ENCODE measurements at regions not wholly inside any gene's neighbourhood (a gene's known extent, or its start where the extent isn't known, plus 50 kb on each side); places are given as distances from the start of the nearest gene placed in this dataset.
A peak's percentile ranks its signal among the peaks of the same experiment; 100 is the strongest.
"Not testable (repeated sequence)": the region's sequence is repeated elsewhere in the genome, so short reads cannot be mapped to it uniquely, and the experiment has no call there.

DNA sequence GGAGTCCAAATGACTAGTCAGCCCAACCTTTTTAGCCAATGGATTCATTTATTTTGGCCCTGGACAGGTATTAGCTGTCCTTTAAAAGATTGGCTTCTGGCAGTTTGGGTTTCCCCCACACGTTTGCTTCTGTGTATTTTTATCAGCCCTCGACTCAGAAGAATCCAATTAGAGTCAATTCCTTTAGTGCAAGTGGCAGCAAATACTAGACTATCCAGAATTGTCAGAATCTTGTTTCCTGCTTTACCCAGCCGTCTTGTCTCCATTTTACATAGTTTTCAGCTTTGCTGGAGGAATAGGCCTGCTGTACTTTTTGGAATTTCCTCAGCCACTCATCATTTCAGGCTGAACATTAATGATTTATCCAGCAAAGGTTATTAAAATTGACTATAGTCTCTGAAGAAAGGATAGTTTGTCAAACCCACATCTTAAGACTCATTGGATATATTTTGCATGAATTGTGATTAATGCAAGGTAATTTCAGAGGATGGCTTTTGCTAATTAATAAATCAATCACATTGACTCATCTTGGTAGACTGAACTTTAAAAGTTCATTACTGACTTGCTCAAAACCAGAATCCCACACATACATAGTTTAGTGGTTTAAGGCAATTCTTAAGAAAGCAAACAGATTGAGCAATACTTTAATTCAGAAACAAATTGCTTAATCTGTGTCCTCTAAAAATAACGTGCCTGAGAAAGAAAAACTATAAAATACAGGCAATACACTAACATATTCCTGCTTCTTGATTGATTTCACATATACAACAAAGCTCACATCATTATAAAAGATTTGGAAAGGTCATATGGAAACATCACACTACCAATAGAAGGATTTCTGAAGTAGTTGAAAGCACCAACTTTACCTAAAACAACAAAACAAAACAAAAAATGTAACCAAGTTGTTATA lies 62.9 kb upstream of the ZNF217 start:
- Histone ChIP-seq H3K4me1 (ENCODE audit: control insufficient read depth in 2 of 3, insufficient read depth in 2 of 3, low read depth in 1 of 3, low read length in 3 of 3) (peaks cover 2 to 9% (median 8%) of the 10 kb centered on the region in 3 donors), H3K27me3 (ENCODE audit: control insufficient read depth, insufficient read depth, low read length) (no peaks in the 10 kb centered on the region), H3K4me3 (ENCODE audit: low read length in 3 of 3) (no peak overlapping the region), H3K9me3 (ENCODE audit: control insufficient read depth in 2 of 3, insufficient read depth in 1 of 3, low read length in 3 of 3) (no peaks in the 10 kb centered on the region), H3K36me3 (ENCODE audit: control insufficient read depth in 2 of 3, insufficient read depth in 3 of 3, low read length in 3 of 3) (no peaks in the 10 kb centered on the region), H3K9ac (ENCODE audit: low read length in 3 of 3) (no peak overlapping the region), H3K27ac (ENCODE audit: low read depth in 2 of 2, low read length in 2 of 2) (peak overlapping the region in 1 of 2 donors; percentile 28)
- intact Hi-C loops (cut with DNase I): no loop called here
- FAIRE-seq (no peak), DNase-seq (no peak)
- TF ChIP-seq, protein P1, sequence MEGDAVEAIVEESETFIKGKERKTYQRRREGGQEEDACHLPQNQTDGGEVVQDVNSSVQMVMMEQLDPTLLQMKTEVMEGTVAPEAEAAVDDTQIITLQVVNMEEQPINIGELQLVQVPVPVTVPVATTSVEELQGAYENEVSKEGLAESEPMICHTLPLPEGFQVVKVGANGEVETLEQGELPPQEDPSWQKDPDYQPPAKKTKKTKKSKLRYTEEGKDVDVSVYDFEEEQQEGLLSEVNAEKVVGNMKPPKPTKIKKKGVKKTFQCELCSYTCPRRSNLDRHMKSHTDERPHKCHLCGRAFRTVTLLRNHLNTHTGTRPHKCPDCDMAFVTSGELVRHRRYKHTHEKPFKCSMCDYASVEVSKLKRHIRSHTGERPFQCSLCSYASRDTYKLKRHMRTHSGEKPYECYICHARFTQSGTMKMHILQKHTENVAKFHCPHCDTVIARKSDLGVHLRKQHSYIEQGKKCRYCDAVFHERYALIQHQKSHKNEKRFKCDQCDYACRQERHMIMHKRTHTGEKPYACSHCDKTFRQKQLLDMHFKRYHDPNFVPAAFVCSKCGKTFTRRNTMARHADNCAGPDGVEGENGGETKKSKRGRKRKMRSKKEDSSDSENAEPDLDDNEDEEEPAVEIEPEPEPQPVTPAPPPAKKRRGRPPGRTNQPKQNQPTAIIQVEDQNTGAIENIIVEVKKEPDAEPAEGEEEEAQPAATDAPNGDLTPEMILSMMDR (IDR thresholded peaks at IDR 0.05; ENCODE audit: borderline replicate concordance, extremely low read depth, insufficient read depth): no peak

DNA sequence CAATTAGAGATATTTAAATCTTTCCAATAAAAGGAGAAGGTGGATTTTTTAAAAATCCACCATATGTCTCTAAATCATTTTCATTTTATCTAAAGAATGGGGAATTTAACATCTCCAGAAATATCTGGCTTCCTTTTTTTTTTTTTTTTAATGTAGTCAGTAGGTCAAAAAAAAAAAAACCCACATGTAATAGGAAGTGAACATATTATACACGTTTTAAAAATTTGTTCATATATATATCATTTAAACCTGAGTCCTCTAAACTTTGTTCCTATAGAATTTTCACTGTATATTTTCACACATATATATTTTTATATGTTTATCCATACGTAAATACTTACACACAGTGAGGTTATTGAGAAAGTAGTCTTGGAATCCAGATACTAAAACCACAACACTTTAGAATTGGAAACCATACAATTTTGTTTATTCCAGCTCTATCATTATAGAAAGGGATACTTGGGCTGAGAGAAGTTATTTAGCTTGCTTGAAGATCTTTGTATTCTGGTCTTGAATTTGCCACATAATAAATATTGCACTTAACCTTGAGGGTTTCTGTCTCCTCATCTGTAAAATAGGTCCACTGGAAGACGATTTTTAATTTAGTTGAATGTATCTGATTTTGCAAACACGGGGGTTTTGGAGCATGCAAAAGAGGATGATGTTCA lies 62.1 kb upstream of the ZNF217 start:
- no peaks in the 10 kb centered on the region for H3K9me3 ChIP-seq (ENCODE audit: control insufficient read depth in 2 of 3, insufficient read depth in 1 of 3, low read length in 3 of 3)
- peaks cover 0 to 9% (median 8%) of the 10 kb centered on the region in 3 donors for H3K4me1 ChIP-seq (ENCODE audit: control insufficient read depth in 2 of 3, insufficient read depth in 2 of 3, low read depth in 1 of 3, low read length in 3 of 3)
- no peaks in the 10 kb centered on the region for H3K27me3 ChIP-seq (ENCODE audit: control insufficient read depth, insufficient read depth, low read length)
- intact Hi-C loops (cut with DNase I): no loop called here
- FAIRE-seq (no peak), DNase-seq (no peak)
- H3K9ac ChIP-seq (ENCODE audit: low read length in 3 of 3): no peak overlapping the region
- H3K36me3 ChIP-seq (ENCODE audit: control insufficient read depth in 2 of 3, insufficient read depth in 3 of 3, low read length in 3 of 3): no peaks in the 10 kb centered on the region
- peak overlapping the region in 1 of 2 donors; percentile 76 for H3K27ac ChIP-seq (ENCODE audit: low read depth in 2 of 2, low read length in 2 of 2)
- TF ChIP-seq, protein P1 (IDR thresholded peaks at IDR 0.05; ENCODE audit: borderline replicate concordance, extremely low read depth, insufficient read depth): no peak
- H3K4me3 ChIP-seq (ENCODE audit: low read length in 3 of 3): no peak overlapping the region

DNA sequence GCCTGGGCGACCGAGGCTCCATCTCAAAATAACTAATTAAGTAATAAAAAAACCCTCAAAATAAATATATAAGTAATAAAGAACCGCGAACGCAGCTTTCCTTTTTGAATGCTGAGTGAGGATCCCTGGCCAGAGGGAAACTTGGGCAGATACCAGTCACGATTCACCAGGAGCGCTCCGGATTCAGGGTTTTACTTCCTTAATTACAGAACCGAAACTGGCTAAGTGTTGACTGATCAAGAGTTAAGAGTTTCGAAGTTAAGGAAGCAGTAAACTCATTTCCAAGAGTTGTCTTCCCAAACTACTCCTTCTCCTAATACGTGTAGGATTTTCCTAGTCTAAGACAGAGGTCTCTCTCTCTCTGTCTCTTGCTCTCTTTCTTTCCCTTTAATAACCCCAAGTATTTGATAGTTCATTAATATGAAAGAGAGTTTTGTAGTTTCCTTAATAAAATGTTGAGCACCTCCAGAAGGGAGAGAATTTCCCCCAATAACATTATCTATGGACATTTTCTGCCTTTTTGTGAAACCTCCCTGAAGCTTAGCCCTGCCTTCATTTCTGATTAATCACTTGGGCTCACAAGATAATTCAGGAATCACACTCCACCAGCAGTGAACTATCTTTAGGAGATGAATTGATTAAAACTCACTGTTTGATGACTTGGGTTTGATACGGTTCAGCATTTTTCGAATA lies 61.4 kb upstream of the ZNF217 start:
- H3K9me3 ChIP-seq (ENCODE audit: control insufficient read depth in 2 of 3, insufficient read depth in 1 of 3, low read length in 3 of 3): no peaks in the 10 kb centered on the region
- intact Hi-C loops (cut with DNase I): no loop called here
- no peak overlapping the region for H3K9ac ChIP-seq (ENCODE audit: low read length in 3 of 3)
- H3K27ac ChIP-seq (ENCODE audit: low read depth in 2 of 2, low read length in 2 of 2): peak overlapping the region; percentile 2 to 76
- H3K27me3 ChIP-seq (ENCODE audit: control insufficient read depth, insufficient read depth, low read length): no peaks in the 10 kb centered on the region
- FAIRE-seq (no peak), DNase-seq (no peak)
- H3K4me1 ChIP-seq (ENCODE audit: control insufficient read depth in 2 of 3, insufficient read depth in 2 of 3, low read depth in 1 of 3, low read length in 3 of 3): peaks cover 0 to 9% (median 8%) of the 10 kb centered on the region in 3 donors
- H3K36me3 ChIP-seq (ENCODE audit: control insufficient read depth in 2 of 3, insufficient read depth in 3 of 3, low read length in 3 of 3): no peaks in the 10 kb centered on the region
- TF ChIP-seq, protein P1 (IDR thresholded peaks at IDR 0.05; ENCODE audit: borderline replicate concordance, extremely low read depth, insufficient read depth): no peak
- no peak overlapping the region for H3K4me3 ChIP-seq (ENCODE audit: low read length in 3 of 3)

DNA sequence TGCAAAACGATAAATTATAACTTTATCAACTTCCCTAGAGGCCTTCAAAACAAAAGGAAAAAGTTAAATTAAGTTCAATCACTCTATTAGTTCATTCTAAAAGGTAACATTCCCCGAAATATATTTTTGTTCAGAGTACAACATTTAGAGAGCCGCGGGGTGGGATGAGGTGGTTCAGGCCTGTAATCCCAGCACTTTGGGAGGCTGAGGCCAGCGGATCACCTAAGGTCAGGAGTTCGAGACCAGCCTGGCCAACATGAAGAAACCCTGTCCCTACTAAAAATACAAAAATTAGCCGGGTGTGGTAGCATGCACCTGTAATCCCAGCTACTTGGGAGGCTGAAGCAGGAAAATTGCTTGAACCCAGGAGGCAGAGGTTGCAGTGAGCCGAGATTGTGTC lies 60.9 kb upstream of the ZNF217 start:
- H3K27ac ChIP-seq (ENCODE audit: low read depth in 2 of 2, low read length in 2 of 2); intact Hi-C loops (cut with DNase I); H3K4me1 ChIP-seq (ENCODE audit: control insufficient read depth in 2 of 3, insufficient read depth in 2 of 3, low read depth in 1 of 3, low read length in 3 of 3); DNase-seq; H3K9ac ChIP-seq (ENCODE audit: low read length in 3 of 3); FAIRE-seq; H3K27me3 ChIP-seq (ENCODE audit: control insufficient read depth, insufficient read depth, low read length); H3K4me3 ChIP-seq (ENCODE audit: low read length in 3 of 3); H3K9me3 ChIP-seq (ENCODE audit: control insufficient read depth in 2 of 3, insufficient read depth in 1 of 3, low read length in 3 of 3); H3K36me3 ChIP-seq (ENCODE audit: control insufficient read depth in 2 of 3, insufficient read depth in 3 of 3, low read length in 3 of 3): not testable (repeated sequence)

All from kidney (tissue), 13 donors.